ENCODE measurements at regions not wholly inside any gene's neighbourhood (a gene's known extent, or its start where the extent isn't known, plus 50 kb on each side); places are given as distances from the start of the nearest gene placed in this dataset.

GRCh38 chr13:40480915-40481516 is 185.4 kb downstream of the FOXO1 start:
- ChIA-PET CTCF (no interaction called here), POLR2A (no interaction called here)
- TF ChIP-seq CTCF (IDR thresholded peaks at IDR 0.05; ENCODE audit: low read depth, low read length): no peak
- Histone ChIP-seq H3K27ac (ENCODE audit: low read depth, low read length) (no peak overlapping the region), H3K4me3 (ENCODE audit: low read depth, low read length) (no peak overlapping the region), H3K27me3 (ENCODE audit: control insufficient read depth, insufficient read depth, low read length) (no peaks in the 10 kb centered on the region), H3K9me3 (ENCODE audit: control insufficient read depth, insufficient read depth, low read length) (no peaks in the 10 kb centered on the region; the same call in 1 of the 2 replicates)
- no peak for DNase-seq (ENCODE audit: low read depth, low spot score)

GRCh38 chr13:40483601-40484000 is 182.8 kb downstream of the FOXO1 start:
- DNase-seq (ENCODE audit: low read depth, low spot score): no peak
- Histone ChIP-seq H3K27ac (ENCODE audit: low read depth, low read length) (no peak overlapping the region), H3K27me3 (ENCODE audit: control insufficient read depth, insufficient read depth, low read length) (no peaks in the 10 kb centered on the region), H3K9me3 (ENCODE audit: control insufficient read depth, insufficient read depth, low read length) (no peaks in the 10 kb centered on the region; the same call in 1 of the 2 replicates), H3K4me3 (ENCODE audit: low read depth, low read length) (no peak overlapping the region)
- CTCF ChIA-PET: no interaction called here
- POLR2A ChIA-PET: no interaction called here
- no peak for TF ChIP-seq CTCF (IDR thresholded peaks at IDR 0.05; ENCODE audit: low read depth, low read length)

- TF ChIP-seq CTCF (IDR thresholded peaks at IDR 0.05; ENCODE audit: low read depth, low read length): no peak
- POLR2A ChIA-PET: no interaction called here
- DNase-seq (ENCODE audit: low read depth, low spot score): no peak
- Histone ChIP-seq H3K9me3 (ENCODE audit: control insufficient read depth, insufficient read depth, low read length) (no peaks in the 10 kb centered on the region; the same call in 1 of the 2 replicates), H3K27me3 (ENCODE audit: control insufficient read depth, insufficient read depth, low read length) (no peaks in the 10 kb centered on the region), H3K27ac (ENCODE audit: low read depth, low read length) (no peak overlapping the region), H3K4me3 (ENCODE audit: low read depth, low read length) (no peak overlapping the region)
- CTCF ChIA-PET: no interaction called here
These were observed 182.2 kb downstream of the FOXO1 start for GRCh38 chr13:40484101-40484800.

- ChIA-PET POLR2A (no interaction called here), CTCF (no interaction called here)
- no peak for DNase-seq (ENCODE audit: low read depth, low spot score)
- Histone ChIP-seq H3K9me3 (ENCODE audit: control insufficient read depth, insufficient read depth, low read length) (no peaks in the 10 kb centered on the region; the same call in 1 of the 2 replicates), H3K4me3 (ENCODE audit: low read depth, low read length) (no peak overlapping the region), H3K27ac (ENCODE audit: low read depth, low read length) (no peak overlapping the region), H3K27me3 (ENCODE audit: control insufficient read depth, insufficient read depth, low read length) (no peaks in the 10 kb centered on the region)
- no peak for TF ChIP-seq CTCF (IDR thresholded peaks at IDR 0.05; ENCODE audit: low read depth, low read length)
These were observed 181.5 kb downstream of the FOXO1 start for GRCh38 chr13:40484974-40485373.

All from AG04450 (cell line).